Stimulated activated naive CD4-positive, alpha-beta T cell (primary cell): ENCODE measurements at regions not wholly inside any gene's neighbourhood (a gene's known extent, or its start where the extent isn't known, plus 50 kb on each side); places are given as distances from the start of the nearest gene placed in this dataset.

ENCODE experiments used
- DNase-seq, 6 experiments: peaks; one replicate each; lab custom pipeline; 2025; lab: John Stamatoyannopoulos, UW

DNA sequence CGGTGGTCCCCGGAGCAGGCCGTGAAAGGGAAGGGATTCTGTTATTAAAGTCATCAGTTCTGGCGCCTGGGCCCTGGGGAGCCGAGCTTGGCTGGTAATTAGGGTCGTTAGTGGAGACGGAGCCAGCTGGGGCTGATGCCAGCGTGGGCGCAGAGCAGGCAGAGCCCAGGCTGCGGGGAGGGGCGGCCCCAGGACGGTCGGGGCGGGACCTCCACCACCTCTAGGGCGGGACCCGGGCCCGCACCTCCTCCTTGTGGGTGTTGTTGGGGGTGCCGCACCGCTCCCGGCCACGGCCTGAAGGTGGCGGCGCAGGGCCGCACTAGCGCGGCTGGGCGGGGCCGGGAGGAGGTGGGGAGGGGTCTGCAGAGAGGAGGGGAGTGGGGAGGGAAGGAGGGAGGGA, 470.6 kb downstream of the PTPRU start:
- no peak for DNase-seq

DNA sequence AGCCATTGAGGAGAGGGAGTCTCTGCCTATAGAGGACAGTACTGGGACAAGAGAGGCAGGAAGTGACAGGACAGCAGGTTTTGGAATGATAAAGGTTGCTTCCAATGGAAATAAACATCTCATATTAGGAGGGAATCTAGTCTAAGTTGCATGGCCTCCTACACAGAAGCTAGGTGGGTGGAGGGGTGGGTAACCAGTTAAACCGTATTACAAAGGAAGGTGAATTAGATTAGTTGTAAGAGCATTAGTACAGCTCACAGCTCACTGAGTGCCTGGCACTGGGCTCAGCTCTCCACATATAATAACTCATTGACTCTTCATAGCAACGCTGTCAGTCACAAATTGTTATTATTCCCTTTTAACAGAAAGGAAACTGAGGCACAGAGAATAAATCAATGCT, 468.1 kb downstream of the PTPRU start:
- DNase-seq = no peak

DNA sequence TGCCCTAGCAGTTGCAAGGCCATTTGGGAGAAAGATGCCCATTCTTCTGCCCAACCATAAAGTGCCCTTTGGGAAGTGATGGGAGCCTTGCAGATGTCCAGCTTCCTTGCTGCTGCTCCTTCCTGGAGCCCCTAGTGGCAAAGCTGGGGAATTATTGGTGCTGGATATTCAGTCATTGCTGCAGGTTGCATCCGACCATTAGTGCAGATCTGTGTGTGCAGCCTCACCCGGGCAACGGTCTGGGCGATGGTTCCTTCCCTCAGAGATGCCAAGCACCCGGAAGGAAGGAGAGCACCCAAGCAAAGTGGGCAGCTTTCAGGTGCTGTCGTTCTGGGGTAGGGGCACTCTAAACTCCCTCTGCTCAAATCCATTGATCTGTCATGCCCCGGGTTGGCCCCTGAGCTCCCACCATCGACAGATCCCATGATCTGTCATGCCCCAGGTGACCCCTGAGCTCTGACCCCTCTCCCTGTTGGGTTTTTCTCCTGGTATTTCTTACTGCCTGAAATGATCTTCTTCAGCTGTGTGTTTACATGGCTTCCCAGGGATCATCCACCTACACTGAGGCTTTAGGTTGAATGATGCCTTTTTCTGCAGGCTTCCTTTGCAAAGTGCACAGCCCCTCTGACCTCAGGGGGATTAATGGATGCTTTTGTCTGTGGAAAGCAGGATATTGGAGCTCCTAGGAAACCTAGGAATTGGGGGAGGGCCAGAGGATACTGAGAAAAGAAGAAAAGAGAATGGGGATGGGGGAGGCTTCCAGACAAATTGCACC, 467.5 kb downstream of the PTPRU start:
- DNase-seq = no peak

DNA sequence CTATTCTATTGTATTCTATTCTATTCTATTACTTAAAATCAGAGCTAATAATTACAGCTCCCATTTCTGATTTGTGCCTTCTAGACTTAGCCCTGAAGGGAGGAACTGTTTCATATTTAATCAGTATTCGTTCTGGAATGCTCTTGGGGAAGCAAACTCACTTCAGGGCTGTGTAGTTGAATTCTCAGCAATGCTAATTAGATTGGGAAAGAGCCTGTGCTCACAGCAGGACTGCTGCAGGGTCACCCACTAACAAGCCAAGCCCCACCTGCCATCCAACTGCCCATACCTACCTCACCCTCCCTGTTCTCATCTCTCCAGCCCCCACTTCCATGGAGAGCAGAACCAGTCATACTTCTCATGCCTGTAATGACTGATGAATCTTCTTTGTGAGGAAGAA, 464.2 kb downstream of the PTPRU start:
- no peak for DNase-seq

DNA sequence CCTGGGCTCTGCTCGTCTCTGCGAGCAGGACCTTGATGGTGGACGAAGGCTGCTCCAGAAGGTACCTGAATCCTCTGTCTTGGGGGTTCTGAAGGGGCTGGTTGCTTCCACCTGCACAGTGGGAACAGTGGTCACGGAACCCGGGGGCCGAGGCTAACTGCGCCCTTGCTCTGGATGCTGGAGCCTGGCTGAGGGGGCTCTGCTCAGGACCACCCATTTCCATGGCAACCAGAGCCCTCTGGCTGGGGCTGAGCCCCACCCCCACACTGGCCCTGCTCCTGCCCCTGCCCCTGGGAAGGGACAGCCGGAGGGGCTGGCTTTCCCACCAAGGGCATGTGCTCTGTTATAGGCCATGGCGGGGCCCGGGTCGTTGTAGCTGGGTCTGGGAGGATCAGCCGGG, 462.3 kb downstream of the PTPRU start:
- no peak for DNase-seq

DNA sequence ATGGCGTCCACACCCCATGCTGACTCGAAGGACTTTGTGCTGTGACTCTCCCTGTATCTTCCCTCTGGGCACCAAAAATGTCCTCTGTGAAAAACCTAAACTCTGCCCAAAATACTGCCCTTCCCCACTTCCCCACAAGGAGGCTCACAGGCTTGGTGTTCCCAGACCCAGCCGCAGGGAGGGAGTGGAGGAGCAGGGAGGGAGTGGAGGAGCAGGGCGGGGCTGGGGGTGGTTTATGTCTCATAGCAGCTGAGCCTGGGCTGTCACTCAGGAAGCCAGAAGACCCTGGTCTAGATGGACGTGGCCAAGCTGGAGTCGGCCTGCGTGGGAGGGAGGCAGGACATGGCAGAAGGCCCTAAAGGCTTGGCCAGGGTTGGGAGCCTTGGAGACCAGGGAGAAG, 461.7 kb downstream of the PTPRU start:
- no peak for DNase-seq

DNA sequence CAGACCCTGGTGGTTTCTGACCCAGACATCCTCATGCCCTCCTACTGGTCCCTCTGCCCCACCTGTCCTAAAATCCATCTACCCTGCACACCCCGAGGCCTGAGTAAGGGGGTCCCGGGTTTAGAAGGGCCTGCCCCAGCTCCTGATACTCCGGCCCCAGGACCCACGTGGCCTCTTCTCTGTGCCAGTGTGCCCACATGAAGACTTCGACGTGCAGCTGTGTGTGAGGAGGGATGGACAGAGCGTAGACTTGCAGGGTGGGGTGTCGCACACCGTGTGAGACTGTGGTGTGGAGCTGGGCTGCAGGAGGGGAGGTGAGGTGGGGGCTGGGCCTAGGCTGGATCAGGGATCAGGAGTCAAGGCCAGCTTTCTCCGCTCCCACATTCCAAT, 461.1 kb downstream of the PTPRU start:
- DNase-seq = no peak

DNA sequence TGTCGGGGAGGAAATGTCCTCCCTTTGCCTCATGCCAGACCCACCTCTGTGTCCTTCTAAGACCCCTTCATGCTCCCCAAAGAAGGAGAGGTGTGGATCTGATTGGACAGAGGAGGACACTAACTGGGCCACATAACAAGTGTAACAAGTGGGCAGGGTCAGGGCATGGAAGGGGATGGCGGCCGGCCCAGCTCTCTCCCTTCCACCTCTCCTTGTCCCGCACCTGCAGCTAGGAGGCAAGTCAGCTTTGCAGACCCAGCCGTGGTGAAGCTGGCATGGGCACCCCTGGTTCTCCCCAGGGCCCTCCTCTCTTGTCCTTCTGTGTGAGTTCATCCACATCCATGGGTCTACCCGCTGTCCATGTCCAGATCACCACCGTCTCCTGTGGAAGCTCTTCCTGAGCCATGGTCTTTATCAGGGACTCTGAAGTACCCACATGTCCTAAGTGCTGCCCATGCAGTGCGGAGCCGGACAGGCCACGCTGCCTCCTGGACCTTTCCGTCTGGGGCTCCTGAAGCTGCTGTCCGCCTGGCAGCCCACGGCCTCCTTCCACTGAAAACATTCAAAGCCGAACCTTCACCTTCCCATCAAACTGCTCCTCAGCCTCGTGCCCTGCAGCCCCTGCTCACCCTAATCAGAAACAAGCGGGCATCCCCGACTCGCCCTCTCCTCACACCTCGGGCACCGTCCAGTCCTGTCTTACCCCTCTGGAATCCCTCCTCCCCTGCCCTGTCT, 460.5 kb downstream of the PTPRU start:
- no peak for DNase-seq

DNA sequence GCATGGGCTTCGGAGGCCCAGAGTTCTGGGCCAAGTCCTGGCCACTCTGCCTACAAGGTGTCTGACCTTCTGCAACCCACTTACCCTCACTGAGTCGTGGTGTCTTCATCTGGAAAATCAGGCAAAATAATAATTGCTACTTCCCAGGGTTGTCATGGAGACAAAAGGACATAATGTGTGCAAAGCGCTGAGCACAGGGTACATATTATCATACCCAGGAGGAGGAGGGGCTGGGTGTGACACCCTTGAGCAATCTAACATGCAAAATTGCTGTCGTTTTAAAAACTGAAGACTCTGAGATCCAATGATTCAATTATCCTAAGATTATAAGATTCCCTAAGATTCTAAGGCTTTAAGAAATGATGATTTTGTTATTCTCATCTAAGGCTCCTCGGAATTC, 459.5 kb downstream of the PTPRU start:
- no peak for DNase-seq

DNA sequence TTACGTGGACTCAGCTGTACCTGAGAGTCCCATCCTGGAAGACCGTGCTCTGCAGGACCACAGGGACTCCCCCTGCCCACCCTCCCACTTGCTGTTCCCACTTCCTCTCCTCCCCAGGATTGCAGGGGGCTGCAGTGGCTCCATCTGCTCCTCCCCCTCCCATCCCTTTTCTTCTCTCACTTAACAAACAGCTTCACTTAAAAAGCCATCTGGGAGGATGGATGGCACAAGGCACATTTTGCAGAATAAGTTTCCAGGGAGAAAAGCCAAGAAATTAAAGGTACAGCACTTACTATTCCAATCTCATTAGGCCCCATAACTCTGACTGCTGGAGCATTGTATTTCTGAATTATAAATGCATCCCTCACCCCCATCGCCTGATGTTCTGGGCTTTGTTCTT, 458.7 kb downstream of the PTPRU start:
- no peak for DNase-seq

DNA sequence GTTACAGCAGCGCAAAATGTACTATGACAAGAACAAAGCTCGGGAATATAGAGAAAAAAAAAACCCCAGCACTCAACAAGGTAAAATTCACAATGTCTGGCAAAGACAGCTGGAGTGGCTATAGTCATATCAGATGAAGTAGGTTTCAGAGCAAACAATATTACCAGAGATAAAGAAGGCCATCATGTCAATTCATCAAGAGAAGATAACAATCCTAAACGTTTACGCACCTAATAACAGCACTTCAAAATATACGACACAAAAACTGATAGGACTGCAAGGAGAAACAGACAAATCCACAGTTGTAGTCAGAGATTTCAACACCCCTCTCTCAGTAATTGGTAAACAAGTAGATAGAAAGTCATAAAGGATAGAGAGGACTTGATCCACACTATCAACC, 455.2 kb downstream of the PTPRU start:
- DNase-seq = no peak

DNA sequence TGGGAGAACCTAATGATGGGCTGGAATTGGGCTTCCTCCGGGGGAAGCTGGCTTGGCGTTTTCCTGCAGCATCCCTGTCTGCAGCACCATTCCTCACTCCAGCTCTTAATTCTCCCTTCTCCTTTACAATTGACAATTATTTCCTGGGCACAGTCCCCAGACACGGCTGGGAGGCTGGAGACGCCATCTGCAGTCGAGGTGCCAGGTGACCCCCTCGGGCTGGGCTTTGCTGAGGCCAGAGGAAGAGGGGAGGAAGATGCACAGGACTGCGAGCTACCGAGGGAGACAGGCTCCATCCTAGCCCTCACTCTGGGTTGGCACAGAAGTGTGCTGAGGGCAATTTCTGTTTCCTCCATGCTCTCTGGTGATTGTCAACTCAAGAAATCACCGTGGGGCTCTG, 453.8 kb downstream of the PTPRU start:
- DNase-seq = no peak

DNA sequence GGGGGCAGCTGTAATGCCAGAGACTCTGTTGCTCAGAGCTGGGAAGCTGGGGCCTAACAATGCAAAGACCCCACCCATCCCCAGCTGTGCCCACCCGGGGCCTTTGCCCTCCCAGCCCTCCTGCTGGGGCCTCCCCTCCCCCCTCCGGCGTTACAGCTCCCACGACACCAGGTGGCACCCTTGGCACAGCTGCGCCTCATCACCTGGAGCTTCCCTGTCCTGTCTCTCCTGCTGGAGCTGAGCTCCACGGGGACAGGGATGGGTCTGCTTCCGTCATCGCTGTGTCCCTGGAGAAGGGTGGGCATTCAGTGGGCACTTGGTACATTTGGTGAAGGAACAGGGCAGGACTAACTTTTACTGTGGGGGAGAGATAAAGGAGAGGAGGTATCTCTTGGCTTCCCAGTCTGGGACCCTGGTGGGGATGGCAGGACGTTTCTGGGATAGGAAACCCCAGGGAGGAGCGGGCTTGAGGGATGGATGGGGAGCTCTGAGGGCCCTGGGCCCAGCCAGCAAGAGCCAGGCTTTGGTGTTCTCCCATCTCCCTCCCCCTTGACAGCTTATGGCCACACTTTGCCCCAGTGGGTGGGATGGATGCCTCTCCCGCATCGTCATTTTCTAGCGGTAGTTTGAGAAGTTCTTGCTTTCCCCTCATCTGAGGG, 453.2 kb downstream of the PTPRU start:
- no peak for DNase-seq

DNA sequence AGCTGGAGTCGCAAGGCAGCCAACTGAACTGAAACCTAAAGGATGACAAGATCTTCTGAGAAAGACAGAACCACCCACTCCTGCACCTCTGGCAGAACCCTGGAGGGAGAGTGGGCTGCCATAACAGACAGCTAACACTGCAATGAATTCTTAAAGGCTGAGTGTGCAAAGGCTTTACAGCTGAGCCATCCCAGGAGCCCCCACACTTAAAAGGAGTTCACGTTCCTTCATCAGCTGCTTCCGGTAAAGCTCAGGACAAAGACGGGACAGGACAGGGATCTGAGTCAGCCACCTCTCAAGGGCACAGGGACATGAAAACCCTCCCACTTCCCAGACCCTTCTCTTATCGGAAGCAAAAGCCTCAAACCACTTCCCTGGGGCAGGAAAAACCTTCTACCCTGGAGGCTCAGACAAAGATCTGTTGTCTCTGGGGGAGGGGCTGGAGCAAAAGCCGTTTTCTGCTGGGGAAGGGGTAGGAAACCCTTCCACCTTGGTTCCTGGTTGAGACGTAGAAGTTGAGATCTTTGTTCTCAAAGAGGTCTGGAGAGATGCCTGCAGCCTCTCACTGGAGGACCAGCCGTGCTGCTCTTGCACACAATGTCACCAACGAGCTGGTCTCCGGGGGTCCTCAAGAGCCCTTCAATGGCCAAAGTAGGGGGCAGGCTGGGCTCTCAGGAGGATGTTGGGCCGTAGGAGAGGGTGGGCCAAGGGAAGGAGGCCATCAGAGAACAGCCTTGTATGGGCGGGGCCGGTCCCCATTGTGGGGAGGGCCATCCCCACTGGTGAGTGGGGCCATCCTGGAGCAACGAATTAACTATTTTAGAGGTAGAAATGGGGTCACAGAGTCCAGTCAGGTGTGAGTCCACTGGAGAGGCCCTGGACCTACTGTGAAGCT, 452.4 kb downstream of the PTPRU start:
- no peak for DNase-seq

DNA sequence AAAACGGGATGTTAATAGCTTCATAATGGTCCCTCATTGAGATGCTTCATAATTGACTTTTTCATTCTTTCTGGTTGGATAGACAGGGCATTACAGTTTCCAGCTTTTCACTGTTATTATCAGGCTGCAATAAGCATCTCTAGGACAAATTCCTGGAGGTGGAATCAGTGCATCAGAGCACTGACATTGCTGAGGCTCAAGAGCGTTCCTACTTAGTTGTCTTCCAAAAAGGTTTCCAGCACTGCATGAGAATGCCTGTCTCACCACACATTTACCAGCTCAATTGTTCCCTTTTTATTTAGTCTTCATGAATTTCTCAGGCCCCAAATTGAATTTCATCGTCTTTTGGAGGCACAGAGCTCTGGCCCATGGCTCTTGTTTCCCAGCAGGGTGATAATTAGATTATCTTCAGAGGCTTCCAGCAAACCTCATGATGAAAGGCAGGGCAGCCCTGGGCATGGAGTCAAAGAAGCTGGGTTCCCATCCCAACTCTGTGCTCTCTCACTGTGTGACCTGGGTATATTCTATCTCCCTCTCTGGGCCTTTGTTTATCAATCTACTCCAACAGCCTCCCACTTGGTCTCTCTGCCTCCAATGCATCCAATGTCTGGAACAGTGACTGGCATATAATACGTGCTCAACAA, 451.4 kb downstream of the PTPRU start:
- no peak for DNase-seq

DNA sequence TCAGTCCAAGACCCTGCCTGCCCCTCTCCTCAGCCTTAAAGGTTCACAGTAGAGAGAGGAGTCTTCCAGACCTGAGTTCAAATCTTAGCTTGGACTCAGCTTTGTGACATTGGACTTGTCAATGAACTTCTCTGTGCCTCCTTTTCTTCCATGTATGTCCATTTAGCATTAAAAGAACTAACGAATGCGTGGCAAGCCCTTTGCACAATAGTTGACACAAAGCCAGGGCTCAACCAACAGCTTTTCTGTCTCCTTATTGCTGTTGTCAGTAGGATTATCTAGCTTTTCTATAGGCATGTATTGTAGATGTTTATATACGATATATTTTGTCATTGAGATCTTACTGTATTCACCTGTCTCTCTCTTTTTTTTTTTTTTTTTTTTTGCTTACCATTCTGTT, 450.8 kb downstream of the PTPRU start:
- DNase-seq = no peak

DNA sequence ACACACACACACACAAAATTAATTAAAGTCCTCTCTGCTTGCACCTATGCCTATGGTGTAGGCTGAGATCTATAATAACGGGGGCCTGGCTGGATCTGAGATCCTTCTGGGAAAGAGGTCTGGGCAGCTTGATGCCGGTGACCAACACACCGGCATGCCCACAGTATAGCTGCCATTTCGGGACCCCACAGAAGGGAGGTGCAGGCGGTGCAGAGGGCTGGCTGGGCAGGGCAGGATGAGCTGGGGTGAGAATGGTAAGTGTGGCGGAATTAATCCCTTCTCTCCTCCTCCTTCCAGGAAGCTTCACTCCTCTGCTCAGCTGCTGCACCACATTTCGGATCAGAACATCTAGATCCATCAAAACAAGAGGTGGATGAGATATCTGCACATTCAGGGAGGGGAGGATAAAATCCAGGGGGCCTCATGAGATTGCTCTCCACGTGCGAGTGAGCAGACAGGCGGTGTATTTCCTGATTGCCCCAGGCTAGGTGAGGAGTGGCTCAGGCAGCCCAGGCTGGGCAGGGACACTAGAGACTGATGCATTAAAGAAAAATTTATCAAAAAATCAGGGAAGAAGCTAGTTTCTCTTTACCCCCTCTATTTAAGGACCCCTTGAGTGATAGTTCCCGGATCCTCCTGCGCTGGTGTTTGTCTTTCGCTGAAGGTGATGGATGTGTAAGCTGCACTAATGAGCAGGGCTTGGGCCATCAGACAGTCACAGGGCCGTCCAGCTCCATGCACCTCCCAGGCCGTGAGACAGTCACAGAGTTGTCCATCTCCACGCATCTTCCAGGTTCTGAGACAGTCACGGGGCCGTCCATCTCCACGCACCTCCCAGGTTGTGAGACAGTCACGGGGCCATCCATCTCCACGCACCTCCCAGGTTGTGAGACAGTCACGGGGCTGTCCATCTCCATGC, 449.9 kb downstream of the PTPRU start:
- DNase-seq = no peak

DNA sequence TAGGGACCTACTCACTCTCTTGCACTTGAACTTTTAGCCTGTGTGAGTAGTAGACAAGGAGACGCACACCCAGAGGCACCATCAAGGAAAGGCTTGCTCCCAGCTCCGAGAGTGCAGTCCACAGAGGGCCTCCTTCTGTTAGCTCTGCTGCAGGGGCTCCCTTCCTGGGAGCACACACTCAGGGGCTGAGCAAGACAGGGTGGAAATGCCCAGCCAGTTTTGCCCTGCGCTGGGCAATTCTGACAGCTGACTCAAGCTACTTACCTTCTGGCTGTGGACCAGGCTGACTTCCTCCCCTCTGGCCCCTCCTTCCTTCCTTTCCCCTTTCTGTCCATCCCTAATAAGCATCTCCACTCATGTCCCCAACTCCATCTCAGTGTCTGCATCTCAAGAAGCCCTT, 449.1 kb downstream of the PTPRU start:
- DNase-seq = no peak

DNA sequence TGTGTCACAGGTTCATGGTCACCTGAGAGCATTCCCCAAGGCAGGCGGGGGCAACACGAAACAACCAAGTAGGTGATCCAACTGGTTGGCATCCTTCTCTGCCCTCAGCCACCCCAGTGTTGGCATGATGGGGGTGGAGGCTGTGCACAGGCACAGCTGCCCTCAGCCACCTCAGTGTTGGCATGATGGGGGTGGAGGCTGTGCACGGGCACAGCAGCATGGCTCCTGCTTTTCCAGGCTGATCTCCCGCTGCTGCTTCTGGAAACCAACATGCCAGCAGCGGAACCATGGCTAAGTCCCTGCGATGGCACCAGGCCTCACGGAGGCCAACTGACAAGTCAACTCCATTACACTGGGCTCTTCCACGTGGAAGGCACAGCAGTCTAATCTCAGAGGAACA, 447.8 kb downstream of the PTPRU start:
- no peak for DNase-seq

DNA sequence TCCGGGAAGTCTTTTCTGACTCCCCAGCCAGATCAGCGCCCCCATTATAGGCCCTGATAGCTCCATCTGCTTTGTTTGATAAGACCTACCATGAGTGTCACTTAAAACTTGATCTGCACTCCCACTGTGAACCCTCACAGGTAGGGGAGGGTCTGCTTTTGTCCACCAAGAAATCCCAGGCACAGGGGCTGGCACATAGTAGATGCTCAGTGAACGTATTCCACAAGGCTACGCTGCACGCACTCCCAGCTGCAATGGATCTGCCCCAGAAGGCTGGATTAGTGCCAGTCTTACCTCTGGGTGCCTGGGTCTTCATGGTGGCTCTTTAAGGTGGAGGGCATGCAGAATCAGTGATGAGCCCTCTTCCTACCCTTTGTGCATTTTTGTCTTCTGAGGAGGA, 447.1 kb downstream of the PTPRU start:
- no peak for DNase-seq

DNA sequence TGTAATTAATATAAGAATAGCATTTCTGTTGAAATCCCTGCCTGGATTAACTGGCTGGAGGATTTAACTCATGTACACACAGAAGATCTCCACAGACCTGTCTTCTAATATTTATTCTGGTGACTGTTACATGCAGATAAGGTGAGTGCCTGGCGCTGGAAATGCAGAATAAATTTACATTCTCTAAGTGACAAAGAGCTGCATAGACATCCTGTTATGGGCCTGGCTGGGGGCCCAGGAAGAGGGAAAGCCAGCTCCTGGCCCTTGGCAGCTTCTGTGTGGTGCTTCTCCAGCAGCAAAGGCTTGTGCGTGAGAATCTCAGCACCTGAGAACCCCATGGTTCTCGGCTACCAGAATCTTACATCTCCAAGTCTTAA, 446.6 kb downstream of the PTPRU start:
- no peak for DNase-seq
